HepG2 (cell line): ENCODE measurements at regions not wholly inside any gene's neighbourhood (a gene's known extent, or its start where the extent isn't known, plus 50 kb on each side); places are given as distances from the start of the nearest gene placed in this dataset.

Source experiments
- ATAC-seq: fragments of 200-7000 bp; cut with Tn5 transposase; 3 replicates; pipeline ENCODE4 v1.9.1; 2020; ENCODE audit warnings: mild to moderate bottlenecking, moderate library complexity
- BruUV-seq: library from RNA; stranded (reverse); fragments of 400-500 nt; replicated peaks from 2 replicates; lab custom pipeline; 2021; lab: Mats Ljungman, UMichigan
- CTCF ChIA-PET: fragments of 300-600 bp; formaldehyde crosslinking; extraction: SDS; loops from one replicate; lab custom pipeline; 2021; ENCODE audit warnings: low total read pairs, inconsistent platforms, low intra/inter-chr PET ratio; lab: Yijun Ruan, JAX
- POLR2A ChIA-PET: fragments of 350-600 bp; sonication (Branson Sonifier 250); formaldehyde crosslinking; loops from one replicate; lab custom pipeline; 2020; ENCODE audit warnings: antibody characterized with exemption, inconsistent platforms; lab: Yijun Ruan, JAX
- DNase-seq: peaks from one replicate; pipeline ENCODE4 v3.0.0-alpha.2; 2015; ENCODE audit warnings: low spot score
- FAIRE-seq: peaks from 3 replicates; lab custom pipeline; 2011; peaks lifted over from hg19 to GRCh38; lab: Jason Lieb, UNC
- H2AFZ ChIP-seq: one replicate; pipeline ENCODE4 v1.6.1; 2011; ENCODE audit warnings: low read length, inconsistent platforms
- H3K27ac ChIP-seq: fragments of 300-600 bp; 3 replicates; pipeline ENCODE4 v1.8.0; 2011; ENCODE audit warnings: mixed run types, mild to moderate bottlenecking, mixed read lengths, low read length, inconsistent platforms; ENCODE audit not compliant: insufficient read depth; ENCODE audit errors: extremely low read length
- H3K27me3 ChIP-seq, 2 experiments: fragments of 200-600 bp in 1 of 2; 2 replicates in 1 of 2; 3 replicates in 1 of 2; pipeline versions ENCODE4 v1.6.0 to v1.8.0; 2011; ENCODE audit warnings: low read length in 2 of 2, mild to moderate bottlenecking in 2 of 2, moderate library complexity in 2 of 2, inconsistent platforms in 1 of 2; ENCODE audit not compliant: insufficient read depth in 2 of 2, control insufficient read depth in 1 of 2
- H3K36me3 ChIP-seq, 2 experiments: fragments of 200-600 bp in 1 of 2; replicated peaks in 1 of 2; 2 replicates in 1 of 2; 3 replicates in 1 of 2; pipeline versions ENCODE4 v1.5.1 to v1.8.0; 2011; ENCODE audit warnings: low read length in 2 of 2, inconsistent platforms in 1 of 2; ENCODE audit not compliant: insufficient read depth in 2 of 2, control insufficient read depth in 1 of 2
- H3K4me1 ChIP-seq: 2 replicates; pipeline ENCODE4 v1.5.1; 2012; ENCODE audit warnings: low read length, inconsistent platforms; ENCODE audit not compliant: insufficient read depth
- H3K4me2 ChIP-seq: 2 replicates; pipeline ENCODE4 v1.6.0; 2011; ENCODE audit warnings: low read depth, low read length, inconsistent platforms
- H3K4me3 ChIP-seq, 3 experiments: fragments of 200-600 bp in 1 of 3; sonication (generic), shearing (Covaris generic) in 1 of 3; replicated peaks in 1 of 3; 2 replicates each; pipeline ENCODE4 v1.5.1; 2011 to 2016; ENCODE audit warnings: low read length in 3 of 3, inconsistent platforms in 2 of 3, low read depth in 2 of 3, mild to moderate bottlenecking in 2 of 3, control low read depth in 1 of 3, mixed read lengths in 1 of 3; ENCODE audit not compliant: insufficient read depth in 1 of 3
- H3K79me2 ChIP-seq: one replicate; pipeline ENCODE4 v1.6.1; 2011; ENCODE audit warnings: low read length, inconsistent platforms; ENCODE audit not compliant: insufficient read depth
- H3K9ac ChIP-seq: 2 replicates; pipeline ENCODE4 v1.6.0; 2011; ENCODE audit warnings: mild to moderate bottlenecking, low read depth, low read length, inconsistent platforms; ENCODE audit not compliant: insufficient read depth
- H3K9me3 ChIP-seq: 2 replicates; pipeline ENCODE4 v1.5.1; 2012; ENCODE audit warnings: mild to moderate bottlenecking, low read length
- H4K20me1 ChIP-seq: 2 replicates; pipeline ENCODE4 v1.6.0; 2011; ENCODE audit warnings: inconsistent platforms, mild to moderate bottlenecking, low read length, moderate library complexity; ENCODE audit not compliant: insufficient read depth
- EP300 ChIP-seq, 3 experiments: sonication (generic) in 1 of 3; formaldehyde crosslinking in 1 of 3; IDR thresholded peaks; 2 replicates each; pipeline versions ENCODE4 v1.5.1 to v1.6.1; 2011 to 2020; ENCODE audit warnings: low read depth in 2 of 3, low read length in 2 of 3, borderline replicate concordance in 1 of 3, improper control_type of control experiment in 1 of 3, mild to moderate bottlenecking in 1 of 3, missing genetic modification reagents in 1 of 3, moderate library complexity in 1 of 3
- GTF2F1 ChIP-seq: fragments of 150-350 bp; IDR thresholded peaks from 2 replicates; pipeline ENCODE4 v1.6.1; 2014; ENCODE audit warnings: low read length
- HBP1 ChIP-seq: IDR thresholded peaks from 2 replicates; pipeline ENCODE4 v1.6.1; 2016; ENCODE audit warnings: low read depth, control low read depth
- HMGA1 ChIP-seq: sonication (generic); formaldehyde crosslinking; conservative IDR thresholded peaks from 2 replicates; pipeline ENCODE4 v1.4.0; 2020; ENCODE audit warnings: missing genetic modification reagents
- HNRNPH1 ChIP-seq: fragments of 200-400 bp; formaldehyde crosslinking; optimal IDR thresholded peaks from 2 replicates; pipeline ENCODE3; 2017; ENCODE audit warnings: mild to moderate bottlenecking, low read depth, low read length
- MXD1 ChIP-seq: sonication (generic); formaldehyde crosslinking; IDR thresholded peaks from 2 replicates; pipeline ENCODE4 v1.4.0; 2020; ENCODE audit warnings: mild to moderate bottlenecking, missing genetic modification reagents
- MXD4 ChIP-seq: IDR thresholded peaks from 2 replicates; pipeline ENCODE4 v1.6.1; 2016; ENCODE audit warnings: mild to moderate bottlenecking, missing biosample characterization, missing genetic modification reagents
- SMYD3 ChIP-seq: sonication (generic); formaldehyde crosslinking; IDR thresholded peaks from 2 replicates; pipeline ENCODE4 v1.8.1; 2023; ENCODE audit warnings: mild to moderate bottlenecking, missing genetic modification reagents
- YEATS2 ChIP-seq: sonication (generic); formaldehyde crosslinking; IDR thresholded peaks from 2 replicates; pipeline ENCODE4 v1.4.0; 2020; ENCODE audit warnings: missing genetic modification reagents, borderline replicate concordance
- ZNF619 ChIP-seq: sonication (generic); formaldehyde crosslinking; IDR thresholded peaks from 2 replicates; pipeline ENCODE4 v1.4.0; 2020; ENCODE audit warnings: mild to moderate bottlenecking, missing genetic modification reagents
- WGBS: methylation state at CpG from one replicate; pipeline ENCODE4 v1.1.6; 2017; ENCODE audit warnings: low lambda C conversion rate; 5-methylcytosine and 5-hydroxymethylcytosine counted together
- in situ Hi-C: cut with HindIII; loops from 2 replicates; pipeline ENCODE4 v1.10.0; 2017; ENCODE audit warnings: low pct_unique_long_range_greater_than_20kb; ENCODE audit not compliant: extremely low pct_ligation_motif_present
- intact Hi-C: fragments of 100-400 bp; cut with micrococcal nuclease; formaldehyde crosslinking; loops from one replicate; pipeline ENCODE4 v1.10.0; 2022; ENCODE audit not compliant: unreplicated experiment

GRCh38 chr1:193951984-193952383 is 765.6 kb upstream of the B3GALT2 start:
- no peak overlapping the region for H3K4me3 ChIP-seq
- 0% methylated on average over 2 of the region's 3 CpGs for WGBS
- no peaks in the 10 kb centered on the region for H4K20me1 ChIP-seq
- no peaks in the 10 kb centered on the region for H3K79me2 ChIP-seq
- FAIRE-seq (no peak), ATAC-seq (peak; percentile 41; the same call in 2 of the 3 replicates), DNase-seq (no peak)
- H3K9ac ChIP-seq: no peak overlapping the region
- H3K36me3 ChIP-seq: no peaks in the 10 kb centered on the region
- no peaks in the 10 kb centered on the region for H3K27me3 ChIP-seq
- no peaks in the 10 kb centered on the region for H3K4me1 ChIP-seq
- H3K27ac ChIP-seq: no peak overlapping the region
- BruUV-seq: no TSS peak
- TF ChIP-seq YEATS2 (CRISPR knock-in tag): no peak
- TF ChIP-seq GTF2F1: no peak
- H2AFZ ChIP-seq: no peak overlapping the region
- intact Hi-C loops (no loop called here), in situ Hi-C loops (no loop called here)
- ChIA-PET POLR2A (no interaction called here), CTCF (no interaction called here)
- H3K4me2 ChIP-seq: no peak overlapping the region
- no peaks in the 10 kb centered on the region for H3K9me3 ChIP-seq

GRCh38 chr1:193944454-193944853 is 758.0 kb upstream of the B3GALT2 start:
- H3K4me3 ChIP-seq: no peak overlapping the region
- no peak overlapping the region for H2AFZ ChIP-seq
- H3K79me2 ChIP-seq: no peaks in the 10 kb centered on the region
- H3K36me3 ChIP-seq: no peaks in the 10 kb centered on the region
- no peak overlapping the region for H3K9ac ChIP-seq
- TF ChIP-seq HMGA1 (no peak), ZNF619 (CRISPR knock-in tag) (no peak), HNRNPH1 (no peak), MXD1 (CRISPR knock-in tag) (no peak), SMYD3 (CRISPR knock-in tag) (no peak), HBP1 (no peak), EP300 (IDR thresholded peaks at IDR 0.05; ENCODE audit: low read depth in 2 of 2, low read length in 2 of 2) (no peak), EP300 (CRISPR knock-in tag; IDR thresholded peaks at IDR 0.05; ENCODE audit: borderline replicate concordance) (no peak), MXD4 (CRISPR knock-in tag) (no peak)
- H3K4me2 ChIP-seq: no peak overlapping the region
- no peaks in the 10 kb centered on the region for H3K4me1 ChIP-seq
- H3K27ac ChIP-seq: no peak overlapping the region
- BruUV-seq: no TSS peak
- H3K27me3 ChIP-seq: no peaks in the 10 kb centered on the region
- intact Hi-C loops: no loop called here
- FAIRE-seq (no peak), ATAC-seq (no peak), DNase-seq (no peak)
- ChIA-PET CTCF (no interaction called here), POLR2A (no interaction called here)
- in situ Hi-C loops: no loop called here
- H3K9me3 ChIP-seq: no peaks in the 10 kb centered on the region; the same call in 1 of the 2 replicates
- no peaks in the 10 kb centered on the region for H4K20me1 ChIP-seq
